DND-41 (cell line): ENCODE measurements at regions not wholly inside any gene's neighbourhood (a gene's known extent, or its start where the extent isn't known, plus 50 kb on each side); places are given as distances from the start of the nearest gene placed in this dataset.
A peak's percentile ranks its signal among the peaks of the same experiment; 100 is the strongest.

Experiments
- ATAC-seq: fragments of 200-7000 bp; cut with Tn5 transposase; 3 replicates; pipeline ENCODE4 v1.9.1; 2021; ENCODE audit warnings: low read depth; ENCODE audit not compliant: insufficient read depth
- DNase-seq: peaks from one replicate; pipeline ENCODE4 v3.0.0-alpha.2; 2020
- H2AFZ ChIP-seq: 2 replicates; pipeline ENCODE4 v1.6.0; 2012; ENCODE audit warnings: low read depth, low read length
- H3K27ac ChIP-seq: 2 replicates; pipeline ENCODE4 v1.5.1; 2012; ENCODE audit warnings: low read length, inconsistent platforms
- H3K27me3 ChIP-seq: fragments of 200-600 bp; sonication (generic); 2 replicates; pipeline ENCODE4 v1.6.0; 2012; ENCODE audit warnings: low read length, mild to moderate bottlenecking, inconsistent platforms; ENCODE audit not compliant: insufficient read depth, poor library complexity
- H3K36me3 ChIP-seq: 2 replicates; pipeline ENCODE4 v1.5.1; 2012; ENCODE audit warnings: low read length, inconsistent platforms; ENCODE audit not compliant: insufficient read depth
- H3K4me1 ChIP-seq: 2 replicates; pipeline ENCODE4 v1.5.1; 2012; ENCODE audit warnings: mild to moderate bottlenecking, low read length; ENCODE audit not compliant: insufficient read depth
- H3K4me2 ChIP-seq: 2 replicates; pipeline ENCODE4 v1.6.0; 2012; ENCODE audit warnings: mild to moderate bottlenecking, moderate library complexity, low read length, inconsistent platforms; ENCODE audit not compliant: insufficient read depth
- H3K4me3 ChIP-seq, 2 experiments: fragments of 200-600 bp in 1 of 2; shearing (Covaris generic) in 1 of 2; 2 replicates each; pipeline ENCODE4 v1.5.1; 2012 to 2016; ENCODE audit warnings: inconsistent platforms in 2 of 2, low read length in 2 of 2, mild to moderate bottlenecking in 2 of 2, low read depth in 1 of 2, moderate library complexity in 1 of 2
- H3K79me2 ChIP-seq: 2 replicates; pipeline ENCODE4 v1.6.0; 2012; ENCODE audit warnings: low read length, inconsistent platforms; ENCODE audit not compliant: insufficient read depth
- H3K9ac ChIP-seq: 2 replicates; pipeline ENCODE4 v1.6.0; 2012; ENCODE audit warnings: low read depth, mild to moderate bottlenecking, inconsistent platforms, low read length, moderate library complexity
- H3K9me3 ChIP-seq: 2 replicates; pipeline ENCODE4 v1.5.1; 2012; ENCODE audit warnings: low read length, moderate library complexity, mild to moderate bottlenecking, inconsistent platforms; ENCODE audit not compliant: insufficient read depth, severe bottlenecking
- H4K20me1 ChIP-seq: 2 replicates; pipeline ENCODE4 v1.6.0; 2012; ENCODE audit warnings: low read length; ENCODE audit not compliant: insufficient read depth
- CTCF ChIP-seq: IDR thresholded peaks from 2 replicates; pipeline ENCODE4 v1.5.1; 2012; ENCODE audit warnings: borderline replicate concordance, low read length, moderate library complexity, mild to moderate bottlenecking; ENCODE audit not compliant: poor library complexity, severe bottlenecking; ENCODE audit errors: extremely low read depth
- EZH2 ChIP-seq: IDR thresholded peaks from 3 replicates; pipeline ENCODE4 v1.6.1; 2012; ENCODE audit warnings: borderline replicate concordance, low read depth, mild to moderate bottlenecking, moderate library complexity, low read length, inconsistent platforms; ENCODE audit not compliant: severe bottlenecking

GRCh38 chr16:31709181-31709580 lies 164.4 kb upstream of the ZNF267 start:
- Histone ChIP-seq H3K9me3 (no peaks in the 10 kb centered on the region), H3K4me1 (peaks cover 26% of the 10 kb centered on the region), H3K27me3 (no peaks in the 10 kb centered on the region), H3K36me3 (peaks cover 24% of the 10 kb centered on the region), H3K4me3 (no peak overlapping the region), H2AFZ (no peak overlapping the region), H4K20me1 (peaks cover 1% of the 10 kb centered on the region; the same call in 1 of the 2 replicates), H3K27ac (no peak overlapping the region), H3K4me2 (no peak overlapping the region), H3K79me2 (peaks cover 11% of the 10 kb centered on the region), H3K9ac (no peak overlapping the region)
- TF ChIP-seq CTCF (no peak), EZH2 (no peak)
- ATAC-seq (no peak), DNase-seq (no peak)

- Histone ChIP-seq H3K4me3 (no peak overlapping the region), H3K36me3 (peaks cover 23% of the 10 kb centered on the region), H3K9ac (no peak overlapping the region), H4K20me1 (0 out of 2 replicates have a peak, but pooled peaks cover 6% of the 10 kb centered on the region), H3K4me1 (peaks cover 35% of the 10 kb centered on the region), H3K27ac (no peak overlapping the region), H3K27me3 (no peaks in the 10 kb centered on the region), H3K9me3 (no peaks in the 10 kb centered on the region), H3K4me2 (no peak overlapping the region), H3K79me2 (peaks cover 21% of the 10 kb centered on the region), H2AFZ (no peak overlapping the region)
- no peak for TF ChIP-seq EZH2
- ATAC-seq: no peak
- DNase-seq: no peak
Measured at GRCh38 chr16:31710134-31710533, 163.5 kb upstream of the ZNF267 start.

GRCh38 chr16:31710880-31711279 lies 162.7 kb upstream of the ZNF267 start:
- H2AFZ ChIP-seq: no peak overlapping the region
- TF ChIP-seq CTCF (no peak), EZH2 (no peak)
- H3K4me1 ChIP-seq: peaks cover 43% of the 10 kb centered on the region
- H3K79me2 ChIP-seq: peaks cover 28% of the 10 kb centered on the region
- H3K4me3 ChIP-seq: no peak overlapping the region
- DNase-seq (no peak), ATAC-seq (no peak)
- H3K9ac ChIP-seq: no peak overlapping the region
- no peak overlapping the region for H3K4me2 ChIP-seq
- no peaks in the 10 kb centered on the region for H3K9me3 ChIP-seq
- no peak overlapping the region for H3K27ac ChIP-seq
- peaks cover 24% of the 10 kb centered on the region for H3K36me3 ChIP-seq
- peaks cover 8% of the 10 kb centered on the region; the same call in 1 of the 2 replicates for H4K20me1 ChIP-seq
- H3K27me3 ChIP-seq: no peaks in the 10 kb centered on the region

GRCh38 chr16:31711344-31711845 lies 162.2 kb upstream of the ZNF267 start:
- H3K4me3 ChIP-seq: no peak overlapping the region
- no peak overlapping the region for H3K4me2 ChIP-seq
- no peak for DNase-seq
- no peaks in the 10 kb centered on the region for H3K9me3 ChIP-seq
- no peak overlapping the region for H3K27ac ChIP-seq
- no peak for TF ChIP-seq EZH2
- peak; percentile 28 for TF ChIP-seq CTCF
- peaks cover 33% of the 10 kb centered on the region for H3K79me2 ChIP-seq
- H4K20me1 ChIP-seq: peaks cover 13% of the 10 kb centered on the region
- no peak overlapping the region for H3K9ac ChIP-seq
- no peaks in the 10 kb centered on the region for H3K27me3 ChIP-seq
- peaks cover 45% of the 10 kb centered on the region for H3K4me1 ChIP-seq
- no peak overlapping the region for H2AFZ ChIP-seq
- H3K36me3 ChIP-seq: peaks cover 27% of the 10 kb centered on the region
- no peak for ATAC-seq
